SK-N-MC (cell line): ENCODE measurements at regions not wholly inside any gene's neighbourhood (a gene's known extent, or its start where the extent isn't known, plus 50 kb on each side); places are given as distances from the start of the nearest gene placed in this dataset.

Experiments
- EZH2 ChIP-seq: fragments of 200-600 bp; sonication (generic); IDR thresholded peaks from one replicate; pipeline ENCODE4 v1.6.1; 2017; ENCODE audit warnings: antibody characterized with exemption
- FOXP2 ChIP-seq: optimal IDR thresholded peaks from 2 replicates; pipeline ENCODE3; 2011; ENCODE audit warnings: mild to moderate bottlenecking, moderate library complexity; ENCODE audit not compliant: insufficient read depth; ENCODE audit errors: extremely low read length, control extremely low read depth
- POLR2AphosphoS5 ChIP-seq: IDR thresholded peaks from 2 replicates; pipeline ENCODE4 v1.6.1; 2012; ENCODE audit warnings: mild to moderate bottlenecking, low read depth, low read length, borderline replicate concordance

DNA sequence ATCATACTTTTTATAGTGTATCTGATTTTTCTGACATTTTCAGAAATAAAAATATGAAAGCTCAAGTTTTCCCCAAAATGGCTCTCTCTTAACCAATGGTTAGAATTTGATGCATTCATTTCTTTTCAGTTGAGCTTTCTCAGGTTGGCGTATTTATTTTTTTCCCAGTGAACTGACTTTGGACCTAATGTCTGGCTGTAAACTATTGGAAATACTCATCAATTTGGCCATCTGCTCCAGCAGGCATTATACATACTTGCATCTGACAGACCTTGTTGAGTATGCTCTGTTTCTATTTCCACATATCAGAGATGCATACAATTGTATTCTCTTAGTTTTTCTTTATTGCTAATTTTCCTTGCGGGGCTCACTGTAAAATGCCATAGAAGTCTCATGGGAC lies 1374.8 kb upstream of the MAP3K7 start:
- TF ChIP-seq FOXP2 (no peak), POLR2AphosphoS5 (no peak), EZH2 (no peak)
